Effector memory CD4-positive, alpha-beta T cell (primary cell): ENCODE measurements at regions not wholly inside any gene's neighbourhood (a gene's known extent, or its start where the extent isn't known, plus 50 kb on each side); places are given as distances from the start of the nearest gene placed in this dataset.

ENCODE experiments used
- DNase-seq, 3 donors: peaks; one replicate each; pipeline ENCODE4 v3.0.0-alpha.2; 2020
- H3K27ac ChIP-seq: 2 replicates; pipeline ENCODE4 v1.7.0; 2013; ENCODE audit warnings: mild to moderate bottlenecking, low read length, moderate library complexity; ENCODE audit not compliant: insufficient read depth, poor library complexity, severe bottlenecking
- H3K27me3 ChIP-seq: replicated peaks from 2 replicates; pipeline ENCODE4 v1.7.0; 2013; ENCODE audit warnings: mild to moderate bottlenecking, low read length; ENCODE audit not compliant: insufficient read depth, control insufficient read depth, poor library complexity, severe bottlenecking
- H3K36me3 ChIP-seq: 2 replicates; pipeline ENCODE4 v1.7.0; 2013; ENCODE audit warnings: mild to moderate bottlenecking, low read length, moderate library complexity; ENCODE audit not compliant: control insufficient read depth, insufficient read depth
- H3K4me1 ChIP-seq: 2 replicates; pipeline ENCODE4 v1.7.0; 2013; ENCODE audit warnings: low read length, mild to moderate bottlenecking; ENCODE audit not compliant: control insufficient read depth, insufficient read depth, poor library complexity, severe bottlenecking
- H3K4me3 ChIP-seq: 2 replicates; pipeline ENCODE4 v1.7.0; 2013; ENCODE audit warnings: low read length, low read depth, mild to moderate bottlenecking; ENCODE audit not compliant: insufficient read depth, poor library complexity, severe bottlenecking
- H3K9me3 ChIP-seq: 2 replicates; pipeline ENCODE4 v1.7.0; 2013; ENCODE audit warnings: mild to moderate bottlenecking, low read length, moderate library complexity; ENCODE audit not compliant: control insufficient read depth

- DNase-seq, result no peak
- H3K4me3 ChIP-seq, result no peak overlapping the region
- H3K27ac ChIP-seq, result no peak overlapping the region
- no peaks in the 10 kb centered on the region for H3K9me3 ChIP-seq
- no peaks in the 10 kb centered on the region for H3K4me1 ChIP-seq
- H3K27me3 ChIP-seq, result no peaks in the 10 kb centered on the region
- no peaks in the 10 kb centered on the region for H3K36me3 ChIP-seq
These were observed 380.8 kb downstream of the FBXW7 start for GRCh38 chr4:152155070-152155469.

GRCh38 chr4:152154433-152154832, 381.5 kb downstream of the FBXW7 start:
- H3K9me3 ChIP-seq, result no peaks in the 10 kb centered on the region
- no peak overlapping the region for H3K27ac ChIP-seq
- no peak overlapping the region for H3K4me3 ChIP-seq
- no peaks in the 10 kb centered on the region for H3K4me1 ChIP-seq
- H3K36me3 ChIP-seq, result no peaks in the 10 kb centered on the region
- no peak for DNase-seq
- H3K27me3 ChIP-seq, result no peaks in the 10 kb centered on the region

- no peaks in the 10 kb centered on the region for H3K4me1 ChIP-seq
- no peak overlapping the region for H3K4me3 ChIP-seq
- H3K36me3 ChIP-seq, result no peaks in the 10 kb centered on the region
- DNase-seq, result no peak
- H3K27me3 ChIP-seq, result no peaks in the 10 kb centered on the region
- H3K9me3 ChIP-seq, result no peaks in the 10 kb centered on the region
- no peak overlapping the region for H3K27ac ChIP-seq
These were observed 382.2 kb downstream of the FBXW7 start for GRCh38 chr4:152153476-152154270.

DNA sequence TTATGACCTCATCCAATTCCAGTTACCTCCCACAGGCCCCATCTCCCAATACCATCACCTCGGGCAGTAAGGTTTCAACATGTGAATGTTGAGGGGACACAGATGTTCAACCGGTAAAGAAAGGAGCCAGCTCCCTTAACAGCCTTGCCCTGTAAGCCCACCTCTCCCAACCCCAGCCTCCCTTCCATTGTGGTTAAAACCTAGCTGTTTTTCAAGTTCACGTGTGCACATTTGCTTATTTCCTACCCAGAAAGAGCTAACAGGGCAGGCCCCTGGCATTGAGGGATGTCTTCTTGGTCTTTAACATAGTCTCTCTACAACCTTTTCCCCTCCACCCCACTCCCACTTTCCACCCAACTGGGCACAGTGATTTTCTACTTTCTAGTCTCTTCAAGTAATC, 385.7 kb downstream of the FBXW7 start:
- DNase-seq, result no peak
- no peaks in the 10 kb centered on the region for H3K36me3 ChIP-seq
- peaks cover 5% of the 10 kb centered on the region for H3K9me3 ChIP-seq
- no peaks in the 10 kb centered on the region for H3K27me3 ChIP-seq
- no peaks in the 10 kb centered on the region for H3K4me1 ChIP-seq
- H3K4me3 ChIP-seq, result no peak overlapping the region
- H3K27ac ChIP-seq, result no peak overlapping the region

DNA sequence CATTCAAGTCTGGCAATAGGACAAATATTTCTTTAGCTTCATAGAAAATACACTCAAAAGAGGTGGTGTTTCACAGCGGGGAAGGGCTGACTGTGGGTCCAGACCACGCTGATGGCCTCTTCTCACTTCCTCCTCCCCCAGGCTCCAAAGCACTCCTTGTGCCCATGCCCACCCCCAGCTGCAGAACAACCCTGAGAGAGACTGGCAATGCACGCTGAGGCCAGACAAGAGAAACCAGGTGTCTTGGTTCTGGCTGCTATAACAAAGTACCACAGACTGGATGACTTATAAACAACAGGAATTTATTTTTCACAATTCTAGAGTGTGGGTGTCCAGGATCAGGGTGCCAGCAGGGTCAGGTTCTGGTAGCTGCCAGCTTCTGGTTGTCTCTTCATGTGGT, 386.1 kb downstream of the FBXW7 start:
- Histone ChIP-seq H3K4me1 (no peaks in the 10 kb centered on the region), H3K9me3 (peaks cover 5% of the 10 kb centered on the region), H3K27ac (no peak overlapping the region), H3K36me3 (no peaks in the 10 kb centered on the region), H3K27me3 (no peaks in the 10 kb centered on the region), H3K4me3 (no peak overlapping the region)
- no peak for DNase-seq

DNA sequence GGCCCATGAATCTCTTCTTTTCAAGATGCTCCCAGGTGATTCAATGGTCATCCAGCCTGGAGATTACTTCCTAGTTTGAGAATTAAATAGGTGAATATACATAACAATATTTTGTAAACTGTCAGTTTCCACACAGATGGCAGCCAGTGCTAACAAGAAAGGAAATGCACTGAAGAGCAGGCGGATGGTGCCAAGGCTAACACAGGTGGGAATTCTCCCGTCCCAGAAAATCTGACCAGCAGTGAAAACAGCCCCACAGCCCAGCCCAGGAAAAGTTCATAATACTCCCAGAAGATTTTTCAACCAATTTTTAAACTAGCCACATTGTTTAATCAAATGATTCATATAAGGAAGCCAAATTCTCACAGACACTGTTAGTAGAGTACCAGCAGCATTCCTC, 387.2 kb upstream of the GATB start:
- H3K27ac ChIP-seq, result no peak overlapping the region
- no peaks in the 10 kb centered on the region for H3K36me3 ChIP-seq
- no peak overlapping the region for H3K4me3 ChIP-seq
- no peaks in the 10 kb centered on the region for H3K27me3 ChIP-seq
- H3K9me3 ChIP-seq, result peaks cover 5% of the 10 kb centered on the region
- DNase-seq, result no peak
- H3K4me1 ChIP-seq, result no peaks in the 10 kb centered on the region

GRCh38 chr4:152146244-152146643, 385.4 kb upstream of the GATB start:
- H3K27ac ChIP-seq, result no peak overlapping the region
- H3K9me3 ChIP-seq, result peaks cover 5% of the 10 kb centered on the region
- no peaks in the 10 kb centered on the region for H3K4me1 ChIP-seq
- DNase-seq, result no peak
- no peak overlapping the region for H3K4me3 ChIP-seq
- H3K36me3 ChIP-seq, result no peaks in the 10 kb centered on the region
- H3K27me3 ChIP-seq, result no peaks in the 10 kb centered on the region

- Histone ChIP-seq H3K27me3 (no peaks in the 10 kb centered on the region), H3K27ac (no peak overlapping the region), H3K4me3 (no peak overlapping the region), H3K4me1 (peaks cover 1% of the 10 kb centered on the region), H3K9me3 (peaks cover 5% of the 10 kb centered on the region), H3K36me3 (no peaks in the 10 kb centered on the region)
- DNase-seq, result no peak
These were observed 383.0 kb upstream of the GATB start for GRCh38 chr4:152143806-152144205.

DNA sequence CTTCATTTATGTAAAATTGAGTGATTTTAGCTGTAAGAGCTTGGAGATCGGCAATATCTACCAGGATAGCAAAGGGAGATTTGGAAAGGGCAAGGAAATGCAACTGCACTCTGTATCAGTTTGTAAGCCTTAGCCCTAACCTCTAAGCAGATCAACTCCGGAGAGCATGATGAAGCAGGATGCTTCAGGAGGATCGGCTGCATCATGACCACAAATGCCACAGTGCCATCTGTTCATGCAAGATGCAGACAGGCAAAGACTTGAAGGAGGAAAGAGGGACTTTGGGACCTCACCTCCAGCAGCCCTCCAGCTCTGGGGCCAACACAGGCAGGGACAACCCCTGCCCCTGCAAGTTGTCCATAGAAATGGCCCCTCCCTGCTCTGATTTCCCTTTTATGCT, 377.6 kb upstream of the GATB start:
- Histone ChIP-seq H3K4me3 (no peak overlapping the region), H3K27me3 (no peaks in the 10 kb centered on the region), H3K4me1 (peaks cover 7% of the 10 kb centered on the region), H3K36me3 (no peaks in the 10 kb centered on the region), H3K9me3 (no peaks in the 10 kb centered on the region), H3K27ac (no peak overlapping the region)
- no peak for DNase-seq

GRCh38 chr4:152132776-152133175, 372.0 kb upstream of the GATB start:
- no peak overlapping the region for H3K4me3 ChIP-seq
- no peak for DNase-seq
- H3K36me3 ChIP-seq, result no peaks in the 10 kb centered on the region
- no peaks in the 10 kb centered on the region for H3K9me3 ChIP-seq
- no peaks in the 10 kb centered on the region for H3K4me1 ChIP-seq
- no peak overlapping the region for H3K27ac ChIP-seq
- no peaks in the 10 kb centered on the region for H3K27me3 ChIP-seq
